HG03196 (cell line): ENCODE measurements at regions not wholly inside any gene's neighbourhood (a gene's known extent, or its start where the extent isn't known, plus 50 kb on each side); places are given as distances from the start of the nearest gene placed in this dataset.
"Not testable (repeated sequence)": the region's sequence is repeated elsewhere in the genome, so short reads cannot be mapped to it uniquely, and the experiment has no call there.

ENCODE experiments used
- ATAC-seq: cut with Tn5 transposase; IDR thresholded peaks from one replicate; pipeline ENCODE4 v1.9.1; 2021; ENCODE audit not compliant: unreplicated experiment

GRCh38 chr5:67774786-67775185 is 440.8 kb upstream of the PIK3R1 start:
- ATAC-seq = no peak

- no peak for ATAC-seq
These were observed 441.3 kb upstream of the PIK3R1 start for GRCh38 chr5:67774267-67774552.

- no peak for ATAC-seq
These were observed 441.9 kb upstream of the PIK3R1 start for GRCh38 chr5:67773411-67774266.

- no peak for ATAC-seq
These were observed 443.8 kb upstream of the PIK3R1 start for GRCh38 chr5:67771791-67772190.

GRCh38 chr5:67771221-67771620 is 444.3 kb upstream of the PIK3R1 start:
- ATAC-seq = no peak

GRCh38 chr5:67770431-67771025 is 445.0 kb upstream of the PIK3R1 start:
- ATAC-seq = no peak

- ATAC-seq = no peak
These were observed 449.9 kb upstream of the PIK3R1 start for GRCh38 chr5:67765697-67766096.

GRCh38 chr5:67757771-67758170 is 457.8 kb upstream of the PIK3R1 start:
- not testable (repeated sequence) for ATAC-seq

- no peak for ATAC-seq
These were observed 463.2 kb upstream of the PIK3R1 start for GRCh38 chr5:67752357-67752708.

- ATAC-seq = no peak
These were observed 467.3 kb upstream of the PIK3R1 start for GRCh38 chr5:67748165-67748690.

- no peak for ATAC-seq
These were observed 468.5 kb upstream of the PIK3R1 start for GRCh38 chr5:67747096-67747495.

- not testable (repeated sequence) for ATAC-seq
These were observed 468.9 kb upstream of the PIK3R1 start for GRCh38 chr5:67746608-67747007.

- ATAC-seq = no peak
These were observed 469.5 kb upstream of the PIK3R1 start for GRCh38 chr5:67746103-67746502.

- no peak for ATAC-seq
These were observed 482.6 kb upstream of the PIK3R1 start for GRCh38 chr5:67732921-67733320.

- no peak for ATAC-seq
These were observed 483.1 kb upstream of the PIK3R1 start for GRCh38 chr5:67732471-67732870.

GRCh38 chr5:67731886-67732285 is 483.7 kb upstream of the PIK3R1 start:
- no peak for ATAC-seq

- no peak for ATAC-seq
These were observed 484.6 kb upstream of the PIK3R1 start for GRCh38 chr5:67730917-67731474.

- ATAC-seq = no peak
These were observed 487.1 kb upstream of the PIK3R1 start for GRCh38 chr5:67728326-67728890.

GRCh38 chr5:67725604-67726003 is 490.0 kb upstream of the PIK3R1 start:
- no peak for ATAC-seq

- no peak for ATAC-seq
These were observed 491.0 kb upstream of the PIK3R1 start for GRCh38 chr5:67724412-67725135.

GRCh38 chr5:67723873-67724272 is 491.7 kb upstream of the PIK3R1 start:
- ATAC-seq = no peak
